HepG2 (cell line): ENCODE measurements at regions not wholly inside any gene's neighbourhood (a gene's known extent, or its start where the extent isn't known, plus 50 kb on each side); places are given as distances from the start of the nearest gene placed in this dataset.

Source experiments
- ATAC-seq: fragments of 200-7000 bp; cut with Tn5 transposase; 3 replicates; pipeline ENCODE4 v1.9.1; 2020; ENCODE audit warnings: mild to moderate bottlenecking, moderate library complexity
- BruUV-seq: library from RNA; stranded (reverse); fragments of 400-500 nt; replicated peaks from 2 replicates; lab custom pipeline; 2021; lab: Mats Ljungman, UMichigan
- CTCF ChIA-PET: fragments of 300-600 bp; formaldehyde crosslinking; extraction: SDS; loops from one replicate; lab custom pipeline; 2021; ENCODE audit warnings: low total read pairs, inconsistent platforms, low intra/inter-chr PET ratio; lab: Yijun Ruan, JAX
- POLR2A ChIA-PET: fragments of 350-600 bp; sonication (Branson Sonifier 250); formaldehyde crosslinking; loops from one replicate; lab custom pipeline; 2020; ENCODE audit warnings: antibody characterized with exemption, inconsistent platforms; lab: Yijun Ruan, JAX
- DNase-seq: peaks from one replicate; pipeline ENCODE4 v3.0.0-alpha.2; 2015; ENCODE audit warnings: low spot score
- FAIRE-seq: peaks from 3 replicates; lab custom pipeline; 2011; peaks lifted over from hg19 to GRCh38; lab: Jason Lieb, UNC
- H2AFZ ChIP-seq: one replicate; pipeline ENCODE4 v1.6.1; 2011; ENCODE audit warnings: low read length, inconsistent platforms
- H3K27ac ChIP-seq: fragments of 300-600 bp; 3 replicates; pipeline ENCODE4 v1.8.0; 2011; ENCODE audit warnings: mixed run types, mild to moderate bottlenecking, mixed read lengths, low read length, inconsistent platforms; ENCODE audit not compliant: insufficient read depth; ENCODE audit errors: extremely low read length
- H3K27me3 ChIP-seq, 2 experiments: fragments of 200-600 bp in 1 of 2; 2 replicates in 1 of 2; 3 replicates in 1 of 2; pipeline versions ENCODE4 v1.6.0 to v1.8.0; 2011; ENCODE audit warnings: low read length in 2 of 2, mild to moderate bottlenecking in 2 of 2, moderate library complexity in 2 of 2, inconsistent platforms in 1 of 2; ENCODE audit not compliant: insufficient read depth in 2 of 2, control insufficient read depth in 1 of 2
- H3K36me3 ChIP-seq, 2 experiments: fragments of 200-600 bp in 1 of 2; replicated peaks in 1 of 2; 2 replicates in 1 of 2; 3 replicates in 1 of 2; pipeline versions ENCODE4 v1.5.1 to v1.8.0; 2011; ENCODE audit warnings: low read length in 2 of 2, inconsistent platforms in 1 of 2; ENCODE audit not compliant: insufficient read depth in 2 of 2, control insufficient read depth in 1 of 2
- H3K4me1 ChIP-seq: 2 replicates; pipeline ENCODE4 v1.5.1; 2012; ENCODE audit warnings: low read length, inconsistent platforms; ENCODE audit not compliant: insufficient read depth
- H3K4me2 ChIP-seq: 2 replicates; pipeline ENCODE4 v1.6.0; 2011; ENCODE audit warnings: low read depth, low read length, inconsistent platforms
- H3K4me3 ChIP-seq, 3 experiments: fragments of 200-600 bp in 1 of 3; sonication (generic), shearing (Covaris generic) in 1 of 3; replicated peaks in 1 of 3; 2 replicates each; pipeline ENCODE4 v1.5.1; 2011 to 2016; ENCODE audit warnings: low read length in 3 of 3, inconsistent platforms in 2 of 3, low read depth in 2 of 3, mild to moderate bottlenecking in 2 of 3, control low read depth in 1 of 3, mixed read lengths in 1 of 3; ENCODE audit not compliant: insufficient read depth in 1 of 3
- H3K79me2 ChIP-seq: one replicate; pipeline ENCODE4 v1.6.1; 2011; ENCODE audit warnings: low read length, inconsistent platforms; ENCODE audit not compliant: insufficient read depth
- H3K9ac ChIP-seq: 2 replicates; pipeline ENCODE4 v1.6.0; 2011; ENCODE audit warnings: mild to moderate bottlenecking, low read depth, low read length, inconsistent platforms; ENCODE audit not compliant: insufficient read depth
- H3K9me3 ChIP-seq: 2 replicates; pipeline ENCODE4 v1.5.1; 2012; ENCODE audit warnings: mild to moderate bottlenecking, low read length
- H4K20me1 ChIP-seq: 2 replicates; pipeline ENCODE4 v1.6.0; 2011; ENCODE audit warnings: inconsistent platforms, mild to moderate bottlenecking, low read length, moderate library complexity; ENCODE audit not compliant: insufficient read depth
- ADNP ChIP-seq: sonication (generic); formaldehyde crosslinking; IDR thresholded peaks from 2 replicates; pipeline ENCODE4 v1.4.0; 2020; ENCODE audit warnings: missing genetic modification reagents
- ATF7-NPFF ChIP-seq: sonication (generic); formaldehyde crosslinking; IDR thresholded peaks from 2 replicates; pipeline ENCODE4 v1.8.1; 2023; ENCODE audit warnings: mild to moderate bottlenecking, low read depth, missing genetic modification reagents, moderate library complexity
- KDM2A ChIP-seq: sonication (generic); formaldehyde crosslinking; IDR thresholded peaks from 2 replicates; pipeline ENCODE4 v1.4.0; 2020; ENCODE audit warnings: low read depth, missing genetic modification reagents, borderline replicate concordance
- KLF16 ChIP-seq, 2 experiments: sonication (generic) in 1 of 2; formaldehyde crosslinking in 1 of 2; IDR thresholded peaks; 2 replicates each; pipeline versions ENCODE4 v1.6.1 to v1.8.0; 2016 to 2023; ENCODE audit warnings: missing genetic modification reagents in 2 of 2, missing compliant biosample characterization in 1 of 2
- MEIS2 ChIP-seq: sonication (generic); formaldehyde crosslinking; IDR thresholded peaks from 2 replicates; pipeline ENCODE4 v1.9.0; 2021; ENCODE audit warnings: mild to moderate bottlenecking, missing genetic modification reagents
- NKX3-1 ChIP-seq: sonication (generic); formaldehyde crosslinking; IDR thresholded peaks from 2 replicates; pipeline ENCODE4 v1.5.0; 2020; ENCODE audit warnings: missing genetic modification reagents
- SIX4 ChIP-seq: sonication (generic); formaldehyde crosslinking; IDR thresholded peaks from 2 replicates; pipeline ENCODE4 v1.4.0; 2020; ENCODE audit warnings: missing genetic modification reagents
- SP140L ChIP-seq: sonication (generic); formaldehyde crosslinking; IDR thresholded peaks from 2 replicates; pipeline ENCODE4 v1.4.0; 2020; ENCODE audit warnings: missing genetic modification reagents, borderline replicate concordance
- TBX3 ChIP-seq: fragments of 450-650 bp; IDR thresholded peaks from 2 replicates; pipeline ENCODE4 v1.6.1; 2017; ENCODE audit warnings: antibody characterized with exemption, mild to moderate bottlenecking, inconsistent platforms, borderline replicate concordance
- ZNF777 ChIP-seq: sonication (generic); formaldehyde crosslinking; IDR thresholded peaks from 2 replicates; pipeline ENCODE4 v1.4.0; 2020; ENCODE audit warnings: missing genetic modification reagents
- ZNF883 ChIP-seq: sonication (generic); formaldehyde crosslinking; IDR thresholded peaks from 2 replicates; pipeline ENCODE4 v1.5.1; 2020; ENCODE audit warnings: mild to moderate bottlenecking, missing genetic modification reagents; ENCODE audit errors: not compliant biosample characterization
- ZSCAN29 ChIP-seq: sonication (generic); formaldehyde crosslinking; conservative IDR thresholded peaks from 2 replicates; pipeline ENCODE4 v1.4.0; 2020; ENCODE audit warnings: mild to moderate bottlenecking, missing genetic modification reagents
- WGBS: methylation state at CpG from one replicate; pipeline ENCODE4 v1.1.6; 2017; ENCODE audit warnings: low lambda C conversion rate; 5-methylcytosine and 5-hydroxymethylcytosine counted together
- in situ Hi-C: cut with HindIII; loops from 2 replicates; pipeline ENCODE4 v1.10.0; 2017; ENCODE audit warnings: low pct_unique_long_range_greater_than_20kb; ENCODE audit not compliant: extremely low pct_ligation_motif_present
- intact Hi-C: fragments of 100-400 bp; cut with micrococcal nuclease; formaldehyde crosslinking; loops from one replicate; pipeline ENCODE4 v1.10.0; 2022; ENCODE audit not compliant: unreplicated experiment
- TF ChIP-seq, protein P1 (sequence below): IDR thresholded peaks from 2 replicates; pipeline ENCODE4 v1.6.1; 2016

DNA sequence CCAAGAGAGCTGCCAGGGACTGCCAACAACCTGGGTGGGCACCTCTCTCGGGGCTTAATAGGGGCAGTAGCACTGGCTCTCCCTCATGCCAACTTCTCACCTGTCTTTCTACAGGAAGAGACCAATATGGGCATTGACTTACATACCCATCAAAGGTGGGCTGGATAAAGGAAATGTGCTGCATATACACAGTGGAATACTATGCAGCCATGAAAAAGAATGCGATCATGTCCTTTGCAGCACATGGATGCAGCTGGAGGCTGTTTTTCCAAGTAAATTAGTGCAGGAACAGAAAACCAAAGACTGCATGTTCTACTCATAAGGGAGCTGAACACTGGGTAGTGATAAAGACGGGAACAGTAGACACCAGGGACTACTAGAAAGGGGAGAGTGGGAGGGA, 172.5 kb downstream of the URB2 start:
- no peak overlapping the region for H2AFZ ChIP-seq
- H3K27me3 ChIP-seq: no peaks in the 10 kb centered on the region
- H4K20me1 ChIP-seq: no peaks in the 10 kb centered on the region
- no peak overlapping the region for H3K9ac ChIP-seq
- no peak overlapping the region for H3K4me2 ChIP-seq
- no peaks in the 10 kb centered on the region for H3K79me2 ChIP-seq
- no peak for DNase-seq
- no peak overlapping the region for H3K27ac ChIP-seq
- H3K9me3 ChIP-seq: no peaks in the 10 kb centered on the region
- H3K36me3 ChIP-seq: no peaks in the 10 kb centered on the region
- POLR2A ChIA-PET: no interaction called here
- no peak for FAIRE-seq
- 54% methylated on average over 3 of the region's 3 CpGs for WGBS
- no peak for TF ChIP-seq ADNP (CRISPR knock-in tag)
- TF ChIP-seq, all 625 proteins: peak for 0
- in situ Hi-C loops: no loop called here
- BruUV-seq: no TSS peak
- CTCF ChIA-PET: no interaction called here
- Histone ChIP-seq H3K4me3 (no peak overlapping the region), H3K4me1 (no peaks in the 10 kb centered on the region)
- intact Hi-C loops: no loop called here
- no peak for ATAC-seq

DNA sequence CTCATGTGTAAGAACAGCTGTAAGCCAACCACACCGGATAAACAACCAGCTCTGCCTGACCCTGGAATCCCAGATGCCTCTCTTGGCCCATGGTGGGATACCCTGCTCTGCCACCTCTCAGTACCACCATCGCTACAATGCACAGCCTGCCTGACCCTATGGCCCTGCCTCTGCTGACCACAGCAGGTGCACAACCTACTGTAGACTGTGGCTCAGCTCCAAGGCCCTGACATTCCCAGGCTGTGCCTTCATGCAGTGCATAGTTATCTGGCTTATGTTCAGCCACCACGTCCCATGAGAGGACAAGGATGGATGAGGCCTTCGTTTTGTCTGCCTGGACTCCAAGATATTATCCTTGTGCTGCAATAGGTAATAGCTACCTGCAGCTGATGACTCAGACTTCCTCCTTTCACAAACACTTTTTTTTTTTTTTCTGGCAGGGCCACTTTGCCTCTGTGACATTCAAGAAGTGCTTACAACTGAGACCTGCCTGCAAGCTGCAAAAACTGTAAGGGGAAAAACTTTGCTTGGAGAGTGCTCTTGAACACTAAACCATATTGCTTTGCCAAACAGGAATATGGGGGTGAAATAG, 177.7 kb downstream of the URB2 start:
- TF ChIP-seq, protein P1, sequence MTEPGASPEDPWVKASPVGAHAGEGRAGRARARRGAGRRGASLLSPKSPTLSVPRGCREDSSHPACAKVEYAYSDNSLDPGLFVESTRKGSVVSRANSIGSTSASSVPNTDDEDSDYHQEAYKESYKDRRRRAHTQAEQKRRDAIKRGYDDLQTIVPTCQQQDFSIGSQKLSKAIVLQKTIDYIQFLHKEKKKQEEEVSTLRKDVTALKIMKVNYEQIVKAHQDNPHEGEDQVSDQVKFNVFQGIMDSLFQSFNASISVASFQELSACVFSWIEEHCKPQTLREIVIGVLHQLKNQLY (CRISPR knock-in tag): no peak
- no peak for TF ChIP-seq KLF16 (CRISPR knock-in tag; IDR thresholded peaks at IDR 0.05)
- no peak for TF ChIP-seq NKX3-1 (CRISPR knock-in tag)
- TF ChIP-seq SIX4 (CRISPR knock-in tag): no peak
- TF ChIP-seq ZNF777 (CRISPR knock-in tag): no peak
- TF ChIP-seq ZSCAN29 (CRISPR knock-in tag): no peak
- TF ChIP-seq SP140L (CRISPR knock-in tag): no peak
- no peak for TF ChIP-seq KDM2A (CRISPR knock-in tag)
- no peak for TF ChIP-seq TBX3
- no peak for TF ChIP-seq MEIS2
- TF ChIP-seq ATF7-NPFF (CRISPR knock-in tag): no peak
- TF ChIP-seq ZNF883 (CRISPR knock-in tag): no peak
- no peaks in the 10 kb centered on the region for H3K36me3 ChIP-seq
- H3K9ac ChIP-seq: no peak overlapping the region
- H3K4me2 ChIP-seq: no peak overlapping the region
- ATAC-seq (no peak), FAIRE-seq (no peak), DNase-seq (no peak)
- BruUV-seq: no TSS peak
- in situ Hi-C loops (no loop called here), intact Hi-C loops (no loop called here)
- WGBS: 13% methylated on average over 4 of the region's 4 CpGs
- H3K4me1 ChIP-seq: no peaks in the 10 kb centered on the region
- no peak overlapping the region for H2AFZ ChIP-seq
- POLR2A ChIA-PET: no interaction called here
- peaks cover 15% of the 10 kb centered on the region for H3K9me3 ChIP-seq
- CTCF ChIA-PET: no interaction called here
- H3K27me3 ChIP-seq: no peaks in the 10 kb centered on the region
- no peak overlapping the region for H3K27ac ChIP-seq
- H3K79me2 ChIP-seq: no peaks in the 10 kb centered on the region
- H4K20me1 ChIP-seq: no peaks in the 10 kb centered on the region
- H3K4me3 ChIP-seq: no peak overlapping the region
